Endothelial cell of umbilical vein (primary cell): ENCODE measurements at regions not wholly inside any gene's neighbourhood (a gene's known extent, or its start where the extent isn't known, plus 50 kb on each side); places are given as distances from the start of the nearest gene placed in this dataset.

ENCODE experiments used
- BruUV-seq: library from RNA; stranded (reverse); fragments of 400-500 nt; replicated peaks from 2 replicates; lab custom pipeline; 2021; lab: Mats Ljungman, UMichigan
- CTCF ChIA-PET: fragments of 300-600, 350-600 bp; sonication (Branson Sonifier 250); formaldehyde crosslinking; loops from one replicate; lab custom pipeline; 2021; ENCODE audit warnings: antibody characterized with exemption, inconsistent platforms; lab: Charles Lee
- POLR2A ChIA-PET: fragments of 300-600, 350-600 bp; sonication (Branson Sonifier 250); formaldehyde crosslinking; loops from one replicate; lab custom pipeline; 2021; ENCODE audit warnings: antibody characterized with exemption, inconsistent platforms; lab: Charles Lee
- DNase-seq: peaks from one replicate; pipeline ENCODE4 v3.0.0-alpha.2; 2011; ENCODE audit warnings: low read depth, low spot score
- FAIRE-seq: peaks from 2 replicates; lab custom pipeline; 2011; peaks lifted over from hg19 to GRCh38; lab: Jason Lieb, UNC
- H2AFZ ChIP-seq: 2 replicates; pipeline ENCODE4 v1.6.0; 2012; ENCODE audit warnings: low read depth, low read length, control low read depth, inconsistent platforms
- H3K27ac ChIP-seq: 2 replicates; pipeline ENCODE4 v1.5.1; 2011; ENCODE audit warnings: low read depth, mild to moderate bottlenecking, control low read depth, low read length, moderate library complexity; ENCODE audit not compliant: insufficient read depth
- H3K27me3 ChIP-seq, 2 experiments: 2 replicates each; pipeline versions ENCODE4 v1.6.0 to v1.6.1; 2011; ENCODE audit warnings: low read length in 2 of 2, mixed read lengths in 1 of 2; ENCODE audit not compliant: control insufficient read depth in 2 of 2, insufficient read depth in 2 of 2
- H3K36me3 ChIP-seq, 2 experiments: 2 replicates in 1 of 2; 3 replicates in 1 of 2; pipeline ENCODE4 v1.5.1; 2011; ENCODE audit warnings: low read length in 2 of 2, mild to moderate bottlenecking in 1 of 2, moderate library complexity in 1 of 2; ENCODE audit not compliant: control insufficient read depth in 2 of 2, insufficient read depth in 2 of 2; ENCODE audit errors: extremely low read depth in 1 of 2
- H3K4me1 ChIP-seq: 3 replicates; pipeline ENCODE4 v1.5.1; 2011; ENCODE audit warnings: mild to moderate bottlenecking, low read length; ENCODE audit not compliant: control insufficient read depth, insufficient read depth; ENCODE audit errors: extremely low read depth
- H3K4me2 ChIP-seq: 2 replicates; pipeline ENCODE4 v1.6.1; 2011; ENCODE audit warnings: low read length, control low read depth, mixed read lengths; ENCODE audit not compliant: insufficient read depth
- H3K4me3 ChIP-seq, 3 experiments: fragments of 200-600 bp in 1 of 3; sonication (generic), shearing (Covaris generic) in 1 of 3; replicated peaks in 1 of 3; 2 replicates each; pipeline ENCODE4 v1.5.1; 2011 to 2016; ENCODE audit warnings: control low read depth in 3 of 3, low read length in 3 of 3, mild to moderate bottlenecking in 2 of 3, inconsistent platforms in 1 of 3, low read depth in 1 of 3, moderate library complexity in 1 of 3; ENCODE audit not compliant: insufficient read depth in 1 of 3
- H3K79me2 ChIP-seq: 2 replicates; pipeline ENCODE4 v1.6.0; 2012; ENCODE audit warnings: low read length, inconsistent platforms; ENCODE audit not compliant: control insufficient read depth, insufficient read depth
- H3K9ac ChIP-seq: replicated peaks from 2 replicates; pipeline ENCODE3; 2011; ENCODE audit warnings: low read length, control low read depth; ENCODE audit not compliant: insufficient read depth; ENCODE audit errors: extremely low read depth
- H3K9me1 ChIP-seq: replicated peaks from 3 replicates; pipeline ENCODE4 v1.6.0; 2011; ENCODE audit warnings: mild to moderate bottlenecking, low read length; ENCODE audit not compliant: control insufficient read depth, insufficient read depth; ENCODE audit errors: extremely low read depth
- H3K9me3 ChIP-seq: replicated peaks from 2 replicates; pipeline ENCODE4 v1.5.1; 2012; ENCODE audit warnings: low read length, inconsistent platforms; ENCODE audit not compliant: control insufficient read depth, insufficient read depth
- H4K20me1 ChIP-seq: replicated peaks from 2 replicates; pipeline ENCODE3; 2011; ENCODE audit warnings: mild to moderate bottlenecking, low read length; ENCODE audit not compliant: control insufficient read depth, insufficient read depth; ENCODE audit errors: extremely low read depth
- CTCF ChIP-seq, 2 donors: IDR thresholded peaks; 1 replicate in 1 of 2; 2 replicates in 1 of 2; pipeline ENCODE4 v1.5.1; 2011; ENCODE audit warnings: low read length in 2 of 2, mild to moderate bottlenecking in 2 of 2, moderate library complexity in 2 of 2, control low read depth in 1 of 2, inconsistent platforms in 1 of 2, low read depth in 1 of 2; ENCODE audit not compliant: insufficient read depth in 1 of 2; ENCODE audit errors: extremely low read depth in 1 of 2
- EZH2 ChIP-seq: IDR thresholded peaks from 2 replicates; pipeline ENCODE4 v1.6.1; 2012; ENCODE audit warnings: borderline replicate concordance, low read depth, mild to moderate bottlenecking, moderate library complexity, low read length, inconsistent platforms; ENCODE audit not compliant: severe bottlenecking
- FOS ChIP-seq: IDR thresholded peaks from 2 replicates; pipeline ENCODE4 v1.6.1; 2011; ENCODE audit warnings: mild to moderate bottlenecking, low read length, moderate library complexity, borderline replicate concordance; ENCODE audit not compliant: insufficient read depth
- GATA2 ChIP-seq: IDR thresholded peaks from 2 replicates; pipeline ENCODE4 v1.7.0; 2011; ENCODE audit warnings: low read depth, mild to moderate bottlenecking, moderate library complexity, mixed read lengths, low read length; ENCODE audit not compliant: insufficient read length, insufficient read depth
- JUN ChIP-seq: IDR thresholded peaks from 2 replicates; pipeline ENCODE4 v1.6.1; 2011; ENCODE audit warnings: borderline replicate concordance, low read depth; ENCODE audit not compliant: insufficient read length, insufficient read depth
- MAX ChIP-seq: IDR thresholded peaks from 2 replicates; pipeline ENCODE4 v1.6.1; 2011; ENCODE audit not compliant: insufficient read depth, insufficient read length
- MYC ChIP-seq: IDR thresholded peaks from one replicate; pipeline ENCODE4 v1.6.1; 2011; ENCODE audit warnings: mild to moderate bottlenecking, low read depth, low read length
- POLR2A ChIP-seq: IDR thresholded peaks from 2 replicates; pipeline ENCODE4 v1.6.1; 2012; ENCODE audit warnings: low read depth, mild to moderate bottlenecking, control low read depth, low read length
- POLR2AphosphoS5 ChIP-seq: IDR thresholded peaks from 2 replicates; pipeline ENCODE4 v1.6.1; 2012; ENCODE audit warnings: low read depth, mild to moderate bottlenecking, control low read depth, low read length, moderate library complexity; ENCODE audit not compliant: insufficient read depth
- dilution Hi-C: fragments of 300-500 bp; cut with MboI; formaldehyde crosslinking; loops from one replicate; pipeline ENCODE4 v1.15.0; 2019; ENCODE audit warnings: low sequenced_read_pairs; ENCODE audit not compliant: extremely low pct_ligation_motif_present
- intact Hi-C: fragments of 100-400 bp; cut with micrococcal nuclease; formaldehyde crosslinking; loops from one replicate; pipeline ENCODE4 v1.10.0; 2022

- Histone ChIP-seq H2AFZ (no peak overlapping the region), H3K9me3 (peaks cover 2% of the 10 kb centered on the region), H3K36me3 (no peaks in the 10 kb centered on the region), H3K9me1 (no peaks in the 10 kb centered on the region), H3K4me3 (no peak overlapping the region), H3K9ac (no peak overlapping the region), H4K20me1 (no peaks in the 10 kb centered on the region), H3K4me2 (no peak overlapping the region), H3K79me2 (no peaks in the 10 kb centered on the region), H3K27ac (no peak overlapping the region), H3K4me1 (no peaks in the 10 kb centered on the region), H3K27me3 (no peaks in the 10 kb centered on the region)
- no peak for TF ChIP-seq EZH2
- FAIRE-seq = no peak
- no TSS peak for BruUV-seq
- CTCF ChIA-PET = no interaction called here
- POLR2A ChIA-PET = no interaction called here
- DNase-seq = no peak
- intact Hi-C loops = no loop called here
- dilution Hi-C loops = no loop called here
These were observed 518.4 kb upstream of the DCC start for GRCh38 chr18:51821610-51822009.

GRCh38 chr18:51824746-51825145 lies 515.3 kb upstream of the DCC start:
- no peaks in the 10 kb centered on the region for H3K36me3 ChIP-seq
- intact Hi-C loops (no loop called here), dilution Hi-C loops (no loop called here)
- H3K4me2 ChIP-seq = no peak overlapping the region
- no peaks in the 10 kb centered on the region for H3K9me1 ChIP-seq
- no peak overlapping the region for H2AFZ ChIP-seq
- no peaks in the 10 kb centered on the region for H3K4me1 ChIP-seq
- no peaks in the 10 kb centered on the region for H4K20me1 ChIP-seq
- H3K9ac ChIP-seq = no peak overlapping the region
- DNase-seq = no peak
- H3K9me3 ChIP-seq = peaks cover 3% of the 10 kb centered on the region
- no peak overlapping the region for H3K27ac ChIP-seq
- no peak for FAIRE-seq
- no peak overlapping the region for H3K4me3 ChIP-seq
- CTCF ChIA-PET = no interaction called here
- no TSS peak for BruUV-seq
- no peaks in the 10 kb centered on the region for H3K79me2 ChIP-seq
- POLR2A ChIA-PET = no interaction called here
- TF ChIP-seq POLR2AphosphoS5 (no peak), MYC (no peak), EZH2 (no peak), MAX (no peak), POLR2A (no peak), GATA2 (no peak), JUN (no peak), FOS (no peak), CTCF (IDR thresholded peaks at IDR 0.05; ENCODE audit: extremely low read depth in 1 of 2, insufficient read depth in 1 of 2, low read depth in 1 of 2, low read length in 2 of 2) (no peak)
- H3K27me3 ChIP-seq = no peaks in the 10 kb centered on the region
